H7 (cell line): ENCODE measurements at regions not wholly inside any gene's neighbourhood (a gene's known extent, or its start where the extent isn't known, plus 50 kb on each side); places are given as distances from the start of the nearest gene placed in this dataset.

ENCODE experiments used
- DNase-seq: peaks from one replicate; pipeline ENCODE4 v3.0.0; 2012
- H3K27me3 ChIP-seq: 2 replicates; pipeline ENCODE4 v1.6.0; 2011; ENCODE audit warnings: mild to moderate bottlenecking, low read length; ENCODE audit not compliant: control insufficient read depth, insufficient read depth
- H3K36me3 ChIP-seq: replicated peaks from 2 replicates; pipeline ENCODE4 v1.5.1; 2011; ENCODE audit warnings: low read length; ENCODE audit not compliant: control insufficient read depth, insufficient read depth
- H3K4me3 ChIP-seq: 2 replicates; pipeline ENCODE4 v1.5.1; 2011; ENCODE audit warnings: low read depth, mild to moderate bottlenecking, control low read depth, low read length, moderate library complexity; ENCODE audit not compliant: insufficient read depth

GRCh38 chr4:71634364-71634763 is 149.5 kb downstream of the GC start:
- no peaks in the 10 kb centered on the region for H3K27me3 ChIP-seq
- DNase-seq: no peak

GRCh38 chr4:71630803-71631202 is 153.1 kb downstream of the GC start:
- Histone ChIP-seq H3K27me3 (no peaks in the 10 kb centered on the region), H3K4me3 (no peak overlapping the region), H3K36me3 (no peaks in the 10 kb centered on the region)
- DNase-seq: no peak

More at GRCh38 chr4:71634364-71634763, 149.5 kb downstream of the GC start:
- H3K4me3 ChIP-seq: no peak overlapping the region
- no peaks in the 10 kb centered on the region for H3K36me3 ChIP-seq

GRCh38 chr4:71625005-71625404 is 158.9 kb downstream of the GC start:
- H3K4me3 ChIP-seq: no peak overlapping the region
- DNase-seq: no peak
- H3K27me3 ChIP-seq: no peaks in the 10 kb centered on the region
- H3K36me3 ChIP-seq: no peaks in the 10 kb centered on the region
